HG03060 (cell line): ENCODE measurements at regions not wholly inside any gene's neighbourhood (a gene's known extent, or its start where the extent isn't known, plus 50 kb on each side); places are given as distances from the start of the nearest gene placed in this dataset.

ENCODE experiments used
- ATAC-seq: cut with Tn5 transposase; IDR thresholded peaks from one replicate; pipeline ENCODE4 v1.9.1; 2021; ENCODE audit warnings: low read depth, moderate number of reproducible peaks; ENCODE audit not compliant: unreplicated experiment

- ATAC-seq, result no peak
These were observed 78.5 kb upstream of the RBMS3 start for GRCh38 chr3:29202378-29202777.

DNA sequence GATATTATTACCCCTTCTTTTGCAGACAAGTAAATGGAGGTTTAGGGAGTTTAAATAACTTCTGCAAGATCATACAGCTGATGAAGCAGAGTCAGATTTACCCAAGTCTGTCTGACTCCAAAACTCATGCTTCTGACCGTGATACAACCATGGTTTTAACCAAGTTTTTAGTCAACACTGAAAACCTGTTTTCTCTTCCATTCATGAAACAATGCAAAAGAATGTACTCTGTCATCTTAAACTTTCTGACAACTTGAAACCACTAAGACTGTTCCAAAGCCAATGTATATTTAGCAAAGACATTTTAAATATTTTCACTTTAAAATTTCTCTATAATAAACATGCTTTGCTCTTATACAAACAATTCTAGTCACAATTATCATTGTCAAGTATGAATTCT lies 77.0 kb upstream of the RBMS3 start:
- ATAC-seq, result no peak

- no peak for ATAC-seq
These were observed 73.4 kb upstream of the RBMS3 start for GRCh38 chr3:29207427-29207826.

GRCh38 chr3:29212789-29213433 lies 68.0 kb upstream of the RBMS3 start:
- no peak for ATAC-seq

DNA sequence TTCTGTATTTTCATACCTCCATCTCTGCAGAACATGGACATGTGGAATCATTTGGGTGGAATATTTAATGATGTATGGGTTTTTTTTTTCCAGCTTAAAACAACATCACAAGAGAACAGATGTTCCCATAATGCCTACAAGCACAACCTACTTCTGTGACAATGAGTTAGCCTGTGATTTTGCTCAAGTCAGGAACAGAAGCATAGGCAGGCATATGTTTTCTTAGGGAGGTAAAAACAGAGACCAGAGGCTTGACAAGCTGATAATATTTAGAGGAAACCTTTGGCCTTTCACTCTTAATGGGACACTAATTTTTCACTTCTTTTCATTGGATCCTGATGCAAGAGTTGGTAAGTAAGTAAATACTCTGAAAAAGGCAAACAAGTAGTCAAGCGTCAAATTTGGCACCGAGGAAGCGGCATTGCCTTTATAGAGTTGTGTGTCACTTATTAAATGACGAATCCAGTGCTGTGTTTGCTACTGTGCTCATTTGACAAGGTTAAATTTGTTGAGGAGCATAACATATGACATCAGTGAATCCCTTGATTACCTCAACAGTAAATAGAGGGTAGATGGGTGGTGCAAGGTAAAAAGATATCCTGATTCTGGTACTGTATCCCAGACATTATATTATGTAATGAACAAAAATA lies 66.7 kb upstream of the RBMS3 start:
- ATAC-seq, result no peak

DNA sequence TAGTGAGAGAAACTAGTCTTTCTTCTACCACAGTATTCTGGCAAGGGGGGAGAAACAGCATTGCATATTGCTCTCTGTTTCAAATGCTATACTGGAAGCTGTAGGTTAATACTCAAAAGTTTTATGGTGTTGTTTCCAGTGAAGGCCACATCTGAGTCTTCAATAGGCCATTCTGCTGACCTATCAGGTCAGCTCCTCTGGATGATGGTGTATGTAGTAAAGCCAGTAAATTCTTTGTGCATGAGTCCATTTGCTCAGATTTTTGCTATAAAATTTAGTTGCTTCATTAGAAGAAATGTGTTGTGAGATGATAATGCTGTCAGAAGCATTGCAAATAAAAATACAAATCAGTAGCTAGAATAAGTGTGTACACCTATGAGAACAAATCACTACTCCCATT lies 64.9 kb upstream of the RBMS3 start:
- no peak for ATAC-seq

- no peak for ATAC-seq
These were observed 54.2 kb upstream of the RBMS3 start for GRCh38 chr3:29226706-29227105.

DNA sequence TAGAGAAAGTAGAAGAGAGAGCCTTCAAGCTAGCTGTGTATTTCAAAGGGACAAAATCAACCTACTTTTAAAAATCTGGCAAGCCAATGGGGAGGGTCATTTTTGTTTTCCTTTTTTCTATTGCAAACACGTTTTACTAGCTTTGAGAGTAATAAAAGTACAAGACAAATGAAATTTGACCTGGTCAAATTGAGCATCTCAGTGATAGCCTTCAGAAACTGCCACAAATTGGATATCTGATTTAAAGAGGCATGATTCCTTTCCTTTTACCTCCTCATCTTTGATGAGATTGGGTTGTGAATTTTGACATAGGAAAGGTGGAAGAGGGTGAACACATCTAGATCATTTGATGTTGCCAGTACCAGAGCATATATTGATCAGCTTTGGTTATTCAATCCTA lies 53.6 kb upstream of the RBMS3 start:
- no peak for ATAC-seq
